ENCODE measurements at regions not wholly inside any gene's neighbourhood (a gene's known extent, or its start where the extent isn't known, plus 50 kb on each side); places are given as distances from the start of the nearest gene placed in this dataset.

DNA sequence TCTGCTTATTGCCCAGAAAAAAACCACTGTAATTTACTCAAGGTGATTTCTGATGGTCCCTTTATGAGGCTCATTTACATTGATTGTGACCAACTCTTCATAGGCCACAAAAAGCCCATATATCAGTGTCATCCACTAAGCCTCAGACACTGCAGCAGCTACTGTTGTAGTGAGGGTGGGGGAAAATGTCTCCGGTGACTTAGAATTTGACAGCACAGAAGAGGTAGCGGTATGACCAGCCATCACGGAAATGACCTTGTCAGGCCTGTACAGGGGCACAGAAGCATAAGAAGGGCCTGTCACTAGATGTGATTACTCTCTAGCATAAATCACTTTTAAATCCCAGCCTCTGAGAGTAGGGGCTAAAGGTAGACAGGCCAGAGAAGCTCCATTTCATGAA, 190.3 kb downstream of the PAX3 start:
- Histone ChIP-seq H3K36me3 (ENCODE audit: control insufficient read depth, insufficient read depth, low read length) (no peaks in the 10 kb centered on the region), H2AK9ac (replicated peaks; ENCODE audit: low read depth, low read length, poor library complexity) (no peak overlapping the region), H4K5ac (ENCODE audit: low read depth, low read length) (no peak overlapping the region), H3K4ac (ENCODE audit: low read depth, low read length) (no peak overlapping the region), H4K91ac (ENCODE audit: insufficient read depth, low read depth, low read length) (no peak overlapping the region), H2AK5ac (ENCODE audit: low read depth, low read length) (no peak overlapping the region), H3K9ac (ENCODE audit: low read depth, low read length) (no peak overlapping the region), H3K9me1 (ENCODE audit: insufficient read depth, low read length) (no peaks in the 10 kb centered on the region), H4K20me1 (ENCODE audit: insufficient read depth, low read length) (no peaks in the 10 kb centered on the region), H2BK5ac (ENCODE audit: low read depth, low read length, poor library complexity, severe bottlenecking) (no peak overlapping the region), H3K27ac (ENCODE audit: insufficient read depth, low read length) (no peak overlapping the region), H2BK20ac (ENCODE audit: low read depth, low read length) (no peak overlapping the region), H3K4me1 (ENCODE audit: control insufficient read depth, insufficient read depth, low read length) (no peaks in the 10 kb centered on the region), H3K4me3 (ENCODE audit: insufficient read depth, low read depth, low read length) (no peak overlapping the region), H3K14ac (replicated peaks; ENCODE audit: low read depth, low read length) (no peak overlapping the region), H2BK15ac (ENCODE audit: low read depth, low read length) (no peak overlapping the region), H3K79me1 (ENCODE audit: low read depth in 1 of 2, low read length in 2 of 2) (no peaks in the 10 kb centered on the region), H3K18ac (ENCODE audit: low read depth, low read length) (no peak overlapping the region), H3K27me3 (ENCODE audit: control insufficient read depth, insufficient read depth, low read length) (no peaks in the 10 kb centered on the region), H2AFZ (replicated peaks; ENCODE audit: low read length, poor library complexity) (no peak overlapping the region), H2BK120ac (ENCODE audit: low read depth, low read length) (no peak overlapping the region), H4K8ac (ENCODE audit: low read depth in 2 of 2, low read length in 2 of 2) (no peak overlapping the region), H3K4me2 (ENCODE audit: low read depth, low read length) (no peak overlapping the region), H3K9me3 (ENCODE audit: control insufficient read depth, insufficient read depth, low read length) (no peaks in the 10 kb centered on the region), H3K56ac (ENCODE audit: extremely low read depth, insufficient read depth, low read length) (no peak overlapping the region), H3K23ac (ENCODE audit: low read depth, low read length) (no peak overlapping the region)
- no peak for DNase-seq
- no TSS peak for BruUV-seq (replicated peaks)
- WGBS, 2 experiments (ENCODE audit: extremely low coverage in 2 of 2, insufficient read length in 1 of 2) = no CpG with 5 or more reads among the region's 3 CpGs
- intact Hi-C loops (cut with micrococcal nuclease) = no loop called here
- in situ Hi-C loops (cut with MboI; ENCODE audit: low sequenced_read_pairs) = no loop called here
- TF ChIP-seq RFX5 (IDR thresholded peaks at IDR 0.05; ENCODE audit: low read depth, low read length) (no peak), POLR2A (IDR thresholded peaks at IDR 0.05; ENCODE audit: low read depth, low read length) (no peak), RCOR1 (IDR thresholded peaks at IDR 0.05; ENCODE audit: insufficient replicate concordance, low read length) (no peak), MAFK (IDR thresholded peaks at IDR 0.05; ENCODE audit: low read depth, low read length) (no peak), MXI1 (IDR thresholded peaks at IDR 0.05; ENCODE audit: borderline replicate concordance, low read depth, low read length) (no peak), SMC3 (IDR thresholded peaks at IDR 0.05; ENCODE audit: low read depth, low read length) (no peak), NFE2L2 (IDR thresholded peaks at IDR 0.05; ENCODE audit: low read depth, low read length) (no peak), CEBPB (IDR thresholded peaks at IDR 0.05; ENCODE audit: low read depth, low read length) (no peak), RAD21 (IDR thresholded peaks at IDR 0.05; ENCODE audit: low read length) (no peak)
- TF ChIP-seq, protein P1, sequence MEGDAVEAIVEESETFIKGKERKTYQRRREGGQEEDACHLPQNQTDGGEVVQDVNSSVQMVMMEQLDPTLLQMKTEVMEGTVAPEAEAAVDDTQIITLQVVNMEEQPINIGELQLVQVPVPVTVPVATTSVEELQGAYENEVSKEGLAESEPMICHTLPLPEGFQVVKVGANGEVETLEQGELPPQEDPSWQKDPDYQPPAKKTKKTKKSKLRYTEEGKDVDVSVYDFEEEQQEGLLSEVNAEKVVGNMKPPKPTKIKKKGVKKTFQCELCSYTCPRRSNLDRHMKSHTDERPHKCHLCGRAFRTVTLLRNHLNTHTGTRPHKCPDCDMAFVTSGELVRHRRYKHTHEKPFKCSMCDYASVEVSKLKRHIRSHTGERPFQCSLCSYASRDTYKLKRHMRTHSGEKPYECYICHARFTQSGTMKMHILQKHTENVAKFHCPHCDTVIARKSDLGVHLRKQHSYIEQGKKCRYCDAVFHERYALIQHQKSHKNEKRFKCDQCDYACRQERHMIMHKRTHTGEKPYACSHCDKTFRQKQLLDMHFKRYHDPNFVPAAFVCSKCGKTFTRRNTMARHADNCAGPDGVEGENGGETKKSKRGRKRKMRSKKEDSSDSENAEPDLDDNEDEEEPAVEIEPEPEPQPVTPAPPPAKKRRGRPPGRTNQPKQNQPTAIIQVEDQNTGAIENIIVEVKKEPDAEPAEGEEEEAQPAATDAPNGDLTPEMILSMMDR (conservative IDR thresholded peaks at IDR 0.05; ENCODE audit: low read depth, low read length) = no peak
- TF ChIP-seq, protein P2, sequence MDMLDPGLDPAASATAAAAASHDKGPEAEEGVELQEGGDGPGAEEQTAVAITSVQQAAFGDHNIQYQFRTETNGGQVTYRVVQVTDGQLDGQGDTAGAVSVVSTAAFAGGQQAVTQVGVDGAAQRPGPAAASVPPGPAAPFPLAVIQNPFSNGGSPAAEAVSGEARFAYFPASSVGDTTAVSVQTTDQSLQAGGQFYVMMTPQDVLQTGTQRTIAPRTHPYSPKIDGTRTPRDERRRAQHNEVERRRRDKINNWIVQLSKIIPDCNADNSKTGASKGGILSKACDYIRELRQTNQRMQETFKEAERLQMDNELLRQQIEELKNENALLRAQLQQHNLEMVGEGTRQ (IDR thresholded peaks at IDR 0.05; ENCODE audit: low read depth, low read length) = no peak
- CTCF ChIA-PET = no interaction called here
- POLR2A ChIA-PET (ENCODE audit: unreplicated experiment) = no interaction called here
- ATAC-seq (ENCODE audit: low read depth) = no peak
- dilution Hi-C loops (cut with HindIII; ENCODE audit: low sequenced_read_pairs, unreplicated experiment) = no loop called here
